ENCODE measurements at regions not wholly inside any gene's neighbourhood (a gene's known extent, or its start where the extent isn't known, plus 50 kb on each side); places are given as distances from the start of the nearest gene placed in this dataset.

- TF ChIP-seq POLR2A (IDR thresholded peaks at IDR 0.05; ENCODE audit: low read depth, low read length), result no peak
- DNase-seq (ENCODE audit: insufficient read length, low spot score) (no peak), FAIRE-seq (no peak)
These were observed 420.5 kb upstream of the CNTNAP2 start for GRCh38 chr7:145696071-145696470.

GRCh38 chr7:145692237-145692950 is 424.2 kb upstream of the CNTNAP2 start:
- FAIRE-seq (no peak), DNase-seq (ENCODE audit: insufficient read length, low spot score) (no peak)
- TF ChIP-seq POLR2A (IDR thresholded peaks at IDR 0.05; ENCODE audit: low read depth, low read length), result no peak

- DNase-seq (ENCODE audit: insufficient read length, low spot score) (no peak), FAIRE-seq (no peak)
- TF ChIP-seq POLR2A (IDR thresholded peaks at IDR 0.05; ENCODE audit: low read depth, low read length), result no peak
These were observed 425.2 kb upstream of the CNTNAP2 start for GRCh38 chr7:145691377-145691914.

- no peak for FAIRE-seq
- TF ChIP-seq POLR2A (IDR thresholded peaks at IDR 0.05; ENCODE audit: low read depth, low read length), result no peak
- DNase-seq (ENCODE audit: insufficient read length, low spot score), result no peak
These were observed 435.0 kb upstream of the CNTNAP2 start for GRCh38 chr7:145681646-145682045.

DNA sequence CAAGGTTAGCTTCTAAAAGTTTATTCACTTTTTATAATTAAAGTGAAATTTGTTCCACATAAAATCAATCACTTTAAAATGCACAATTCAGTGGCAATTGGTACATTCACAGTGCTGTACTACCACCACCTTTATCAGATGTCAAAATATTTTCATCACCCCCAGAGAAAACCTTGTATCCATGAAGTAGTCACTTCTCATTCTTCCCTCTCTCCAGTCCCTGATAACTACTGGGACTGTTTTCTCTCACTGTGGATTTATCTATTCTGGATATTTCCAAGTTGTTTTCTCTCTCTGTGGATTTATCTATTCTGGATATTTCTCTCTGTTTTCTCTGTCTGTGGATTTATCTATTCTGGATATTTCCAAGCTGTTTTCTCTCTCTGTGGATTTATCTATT is 435.4 kb upstream of the CNTNAP2 start:
- no peak for TF ChIP-seq POLR2A (IDR thresholded peaks at IDR 0.05; ENCODE audit: low read depth, low read length)
- FAIRE-seq (no peak), DNase-seq (ENCODE audit: insufficient read length, low spot score) (no peak)

DNA sequence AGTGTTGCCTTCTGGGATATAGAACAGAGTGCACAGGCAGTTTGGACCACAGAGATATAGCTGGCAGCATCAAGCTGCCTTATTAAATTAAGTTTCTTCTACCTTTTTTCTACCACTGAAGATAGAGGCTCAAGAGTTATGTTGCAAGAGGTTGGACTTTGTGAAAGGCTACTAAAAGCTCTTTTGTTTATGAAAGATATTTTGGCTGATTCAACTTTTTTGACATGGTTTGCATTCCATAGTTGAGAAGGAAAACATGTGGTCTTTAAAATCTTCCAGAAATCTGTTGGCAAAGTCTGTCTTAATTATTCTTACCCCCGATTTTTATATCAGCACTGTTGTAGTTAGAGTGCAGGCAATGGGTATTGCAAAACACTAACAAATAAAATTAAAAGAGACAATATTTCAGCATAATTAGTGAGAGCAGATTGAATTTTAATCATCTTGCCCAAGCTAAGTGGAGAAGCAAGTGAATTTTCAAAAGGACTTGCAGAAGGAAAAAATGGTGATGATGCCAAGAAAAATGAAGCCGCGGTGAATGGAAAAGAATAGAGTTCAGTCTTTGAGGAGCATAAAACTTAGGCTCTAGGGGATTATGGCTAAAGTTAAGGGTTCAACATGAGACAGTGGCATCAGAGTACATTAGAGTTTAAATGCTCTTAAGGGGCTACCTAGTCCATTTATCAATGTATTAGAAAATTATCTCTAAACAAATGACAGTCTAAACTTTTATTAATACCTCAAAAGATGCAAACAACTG is 450.9 kb upstream of the CNTNAP2 start:
- TF ChIP-seq POLR2A (IDR thresholded peaks at IDR 0.05; ENCODE audit: low read depth, low read length), result no peak
- FAIRE-seq, result no peak
- no peak for DNase-seq (ENCODE audit: insufficient read length, low spot score)

GRCh38 chr7:145655666-145656065 is 460.9 kb upstream of the CNTNAP2 start:
- no peak for DNase-seq (ENCODE audit: insufficient read length, low spot score)
- no peak for TF ChIP-seq POLR2A (IDR thresholded peaks at IDR 0.05; ENCODE audit: low read depth, low read length)
- FAIRE-seq, result no peak

GRCh38 chr7:145645135-145645515 is 471.5 kb upstream of the CNTNAP2 start:
- TF ChIP-seq POLR2A (IDR thresholded peaks at IDR 0.05; ENCODE audit: low read depth, low read length), result no peak
- no peak for DNase-seq (ENCODE audit: insufficient read length, low spot score)
- FAIRE-seq, result no peak

- TF ChIP-seq POLR2A (IDR thresholded peaks at IDR 0.05; ENCODE audit: low read depth, low read length), result no peak
- DNase-seq (ENCODE audit: insufficient read length, low spot score), result peak; percentile 40
- peak; percentile 93 for FAIRE-seq
These were observed 472.0 kb upstream of the CNTNAP2 start for GRCh38 chr7:145644426-145645134.

DNA sequence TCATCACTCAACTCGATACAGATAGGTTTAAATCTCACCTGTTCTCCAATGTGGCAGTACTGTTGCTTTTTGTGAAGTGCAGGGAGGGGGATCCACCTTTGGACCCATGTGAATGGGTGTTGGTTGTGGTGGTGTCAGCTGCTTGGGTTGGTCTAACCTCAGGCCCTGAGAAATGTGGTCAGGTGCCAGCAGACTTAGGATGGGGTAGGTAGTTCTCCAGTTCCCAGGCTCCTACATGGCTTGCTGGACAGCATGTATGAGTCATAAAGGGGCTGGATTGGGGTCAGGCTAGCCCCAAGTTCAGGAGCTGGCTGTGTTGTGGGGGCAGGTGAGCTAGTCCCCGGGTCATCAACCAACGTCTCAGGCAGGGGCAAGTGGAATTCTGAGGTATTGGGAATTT is 472.6 kb upstream of the CNTNAP2 start:
- DNase-seq (ENCODE audit: insufficient read length, low spot score) (peak; percentile 11), FAIRE-seq (no peak)
- TF ChIP-seq POLR2A (IDR thresholded peaks at IDR 0.05; ENCODE audit: low read depth, low read length), result no peak

DNA sequence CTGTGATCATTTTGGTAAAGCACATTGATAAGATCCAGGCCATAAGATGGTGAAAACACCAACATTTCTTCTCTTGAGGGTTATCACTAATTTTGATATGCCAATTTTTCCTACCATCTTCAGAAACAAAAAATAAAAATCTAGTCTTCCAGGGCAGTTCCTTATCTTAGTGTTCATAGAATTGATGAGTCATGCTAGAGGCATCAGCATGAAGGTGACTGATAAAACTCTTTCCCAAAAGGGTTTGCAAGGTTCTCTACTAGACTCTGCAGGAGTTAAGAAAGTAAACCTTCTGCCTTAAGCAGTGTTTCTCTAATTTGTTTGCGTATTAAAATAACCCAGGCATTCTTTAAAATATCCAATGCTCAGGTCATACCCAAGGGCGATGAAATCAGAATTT is 483.1 kb upstream of the CNTNAP2 start:
- FAIRE-seq (peak; percentile 86), DNase-seq (ENCODE audit: insufficient read length, low spot score) (no peak)
- no peak for TF ChIP-seq POLR2A (IDR thresholded peaks at IDR 0.05; ENCODE audit: low read depth, low read length)

- DNase-seq (ENCODE audit: insufficient read length, low spot score), result no peak
- TF ChIP-seq POLR2A (IDR thresholded peaks at IDR 0.05; ENCODE audit: low read depth, low read length), result no peak
- peak; percentile 76 for FAIRE-seq
These were observed 492.0 kb upstream of the CNTNAP2 start for GRCh38 chr7:145624618-145625017.

DNA sequence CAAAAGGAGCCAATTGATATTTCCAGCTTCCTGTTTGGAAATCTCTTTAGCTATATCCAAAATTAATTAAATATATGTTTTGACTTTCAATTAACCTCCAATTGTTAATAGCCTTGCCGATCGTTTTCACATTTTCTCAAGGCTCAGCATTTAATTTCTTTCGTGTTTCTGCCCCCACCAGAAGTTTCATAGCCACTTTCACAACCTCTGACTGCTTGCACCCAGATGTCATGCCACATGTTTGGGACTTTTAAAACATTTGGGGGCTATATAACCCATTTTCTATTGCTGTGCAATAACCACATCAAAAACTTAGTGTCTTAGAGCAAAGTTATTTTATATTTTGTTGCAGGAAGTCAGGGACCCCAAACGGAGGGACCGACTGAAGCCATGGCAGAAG is 510.6 kb upstream of the CNTNAP2 start:
- TF ChIP-seq POLR2A (IDR thresholded peaks at IDR 0.05; ENCODE audit: low read depth, low read length), result no peak
- no peak for DNase-seq (ENCODE audit: insufficient read length, low spot score)
- no peak for FAIRE-seq

DNA sequence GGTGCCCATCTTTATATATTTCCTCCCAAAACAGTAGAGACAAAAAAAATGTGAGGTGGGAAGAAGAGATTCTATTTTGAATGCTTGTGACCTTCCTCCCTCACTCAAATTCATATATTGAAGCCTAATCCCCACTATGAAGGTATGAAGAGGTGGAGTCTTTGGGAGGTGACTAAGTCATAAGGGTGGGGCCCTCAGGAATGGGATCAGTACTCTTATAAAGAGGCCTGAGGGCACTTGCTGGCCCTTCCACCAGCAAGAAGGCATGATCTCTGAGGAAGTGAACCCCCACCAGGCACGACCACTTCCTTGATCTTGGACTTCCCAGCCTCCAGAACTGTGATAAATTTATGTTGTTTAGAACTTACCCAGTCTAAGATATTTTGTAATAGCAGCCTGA is 517.2 kb upstream of the CNTNAP2 start:
- TF ChIP-seq POLR2A (IDR thresholded peaks at IDR 0.05; ENCODE audit: low read depth, low read length), result no peak
- DNase-seq (ENCODE audit: insufficient read length, low spot score), result no peak
- no peak for FAIRE-seq

All from H54 (cell line).